ENCODE measurements at regions not wholly inside any gene's neighbourhood (a gene's known extent, or its start where the extent isn't known, plus 50 kb on each side); places are given as distances from the start of the nearest gene placed in this dataset.

DNA sequence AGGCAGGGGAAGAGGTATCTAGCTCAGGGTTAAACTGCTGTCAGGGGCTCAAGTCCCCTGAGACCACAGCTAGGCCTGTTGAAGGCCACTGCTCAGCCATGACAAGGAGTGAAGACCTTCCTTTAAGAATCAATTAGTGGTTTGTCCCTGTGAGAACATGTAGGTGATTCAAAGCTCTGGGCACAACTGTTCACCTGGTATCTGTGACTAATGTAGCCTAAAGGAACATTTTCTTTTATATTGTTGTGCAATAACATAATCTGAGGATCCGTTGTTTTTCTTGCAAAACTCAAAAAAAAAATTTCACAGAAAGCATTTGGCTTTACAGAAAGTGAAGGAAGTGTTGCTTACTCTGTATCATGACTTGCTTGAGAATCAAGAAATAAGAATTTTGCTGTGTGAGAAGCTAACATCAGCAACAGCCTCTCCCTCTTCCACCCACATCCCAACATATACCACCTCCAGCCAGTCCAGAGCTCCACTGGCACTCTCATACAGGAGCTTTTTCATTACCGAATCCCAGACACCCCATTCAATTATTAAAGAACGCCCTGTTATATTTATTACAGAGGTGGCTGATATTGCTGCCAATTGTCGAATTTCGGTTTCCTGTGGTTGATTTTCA, 807.0 kb downstream of the TLE4 start (continued):
- no peak for TF ChIP-seq GATAD2B (conservative IDR thresholded peaks at IDR 0.05; ENCODE audit: low read depth)
- TF ChIP-seq, protein P1, sequence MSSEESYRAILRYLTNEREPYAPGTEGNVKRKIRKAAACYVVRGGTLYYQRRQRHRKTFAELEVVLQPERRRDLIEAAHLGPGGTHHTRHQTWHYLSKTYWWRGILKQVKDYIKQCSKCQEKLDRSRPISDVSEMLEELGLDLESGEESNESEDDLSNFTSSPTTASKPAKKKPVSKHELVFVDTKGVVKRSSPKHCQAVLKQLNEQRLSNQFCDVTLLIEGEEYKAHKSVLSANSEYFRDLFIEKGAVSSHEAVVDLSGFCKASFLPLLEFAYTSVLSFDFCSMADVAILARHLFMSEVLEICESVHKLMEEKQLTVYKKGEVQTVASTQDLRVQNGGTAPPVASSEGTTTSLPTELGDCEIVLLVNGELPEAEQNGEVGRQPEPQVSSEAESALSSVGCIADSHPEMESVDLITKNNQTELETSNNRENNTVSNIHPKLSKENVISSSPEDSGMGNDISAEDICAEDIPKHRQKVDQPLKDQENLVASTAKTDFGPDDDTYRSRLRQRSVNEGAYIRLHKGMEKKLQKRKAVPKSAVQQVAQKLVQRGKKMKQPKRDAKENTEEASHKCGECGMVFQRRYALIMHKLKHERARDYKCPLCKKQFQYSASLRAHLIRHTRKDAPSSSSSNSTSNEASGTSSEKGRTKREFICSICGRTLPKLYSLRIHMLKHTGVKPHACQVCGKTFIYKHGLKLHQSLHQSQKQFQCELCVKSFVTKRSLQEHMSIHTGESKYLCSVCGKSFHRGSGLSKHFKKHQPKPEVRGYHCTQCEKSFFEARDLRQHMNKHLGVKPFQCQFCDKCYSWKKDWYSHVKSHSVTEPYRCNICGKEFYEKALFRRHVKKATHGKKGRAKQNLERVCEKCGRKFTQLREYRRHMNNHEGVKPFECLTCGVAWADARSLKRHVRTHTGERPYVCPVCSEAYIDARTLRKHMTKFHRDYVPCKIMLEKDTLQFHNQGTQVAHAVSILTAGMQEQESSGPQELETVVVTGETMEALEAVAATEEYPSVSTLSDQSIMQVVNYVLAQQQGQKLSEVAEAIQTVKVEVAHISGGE (CRISPR knock-in tag; IDR thresholded peaks at IDR 0.05): no peak
- TF ChIP-seq, protein P2, sequence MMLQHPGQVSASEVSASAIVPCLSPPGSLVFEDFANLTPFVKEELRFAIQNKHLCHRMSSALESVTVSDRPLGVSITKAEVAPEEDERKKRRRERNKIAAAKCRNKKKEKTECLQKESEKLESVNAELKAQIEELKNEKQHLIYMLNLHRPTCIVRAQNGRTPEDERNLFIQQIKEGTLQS (IDR thresholded peaks at IDR 0.05; ENCODE audit: borderline replicate concordance, extremely low read depth, low read depth, low read length): no peak

DNA sequence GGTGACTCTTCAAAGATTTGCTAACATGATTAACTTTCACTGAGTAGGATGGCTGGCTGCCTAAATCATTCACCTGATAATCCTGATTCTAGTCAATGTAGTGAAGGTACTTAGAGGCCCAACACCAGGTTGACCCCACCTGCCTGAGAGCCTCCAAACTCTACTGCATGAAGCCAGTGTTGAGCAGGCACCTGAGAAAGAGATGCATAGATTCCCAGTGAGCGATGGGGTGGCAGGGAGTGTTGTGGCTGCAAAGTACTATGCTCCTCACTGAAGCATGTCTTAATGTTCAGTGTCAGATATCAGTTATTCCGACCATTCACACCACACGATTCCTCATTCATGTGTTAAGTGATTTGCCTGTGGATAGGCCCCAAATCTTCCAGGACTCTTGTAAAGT, 804.4 kb downstream of the TLE4 start:
- Histone ChIP-seq H3K4me1 (ENCODE audit: control insufficient read depth, insufficient read depth, low read length) (no peaks in the 10 kb centered on the region), H3K27ac (ENCODE audit: control insufficient read depth, insufficient read depth) (no peak overlapping the region), H3K79me2 (ENCODE audit: control insufficient read depth, insufficient read depth, low read length) (no peaks in the 10 kb centered on the region), H2AFZ (ENCODE audit: control insufficient read depth, low read depth, low read length) (no peak overlapping the region), H3K27me3 (replicated peaks in 1 of 2; ENCODE audit: control insufficient read depth in 2 of 2, insufficient read depth in 2 of 2, low read length in 1 of 2) (no peaks in the 10 kb centered on the region), H4K20me1 (ENCODE audit: control insufficient read depth, insufficient read depth) (no peaks in the 10 kb centered on the region), H3K36me3 (ENCODE audit: control insufficient read depth in 2 of 2, insufficient read depth in 2 of 2, low read length in 1 of 2) (no peaks in the 10 kb centered on the region), H3K4me3 (no peak overlapping the region), H3K9me3 (replicated peaks; ENCODE audit: control insufficient read depth, insufficient read depth, low read length) (no peaks in the 10 kb centered on the region), H3K4me2 (ENCODE audit: control insufficient read depth, insufficient read depth) (no peak overlapping the region), H3K9ac (ENCODE audit: control insufficient read depth, insufficient read depth, low read length) (no peak overlapping the region)
- ATAC-seq (no peak), FAIRE-seq (no peak), DNase-seq (ENCODE audit: low read depth, low spot score) (no peak)
- WGBS (ENCODE audit: insufficient coverage, insufficient replicate concordance, low lambda C conversion rate, missing lambda C conversion rate): 19% methylated on average over 3 of the region's 3 CpGs
- intact Hi-C loops (cut with micrococcal nuclease; ENCODE audit: unreplicated experiment): no loop called here
- in situ Hi-C loops (cut with MboI): no loop called here
- CTCF ChIA-PET: no interaction called here
- RAD21 ChIA-PET (ENCODE audit: unreplicated experiment): no interaction called here
- SMC1A ChIA-PET (ENCODE audit: uncharacterized antibody, unreplicated experiment): no interaction called here
- no TSS peak for BruUV-seq (replicated peaks)
- POLR2A ChIA-PET: no interaction called here
- TF ChIP-seq, protein P3, sequence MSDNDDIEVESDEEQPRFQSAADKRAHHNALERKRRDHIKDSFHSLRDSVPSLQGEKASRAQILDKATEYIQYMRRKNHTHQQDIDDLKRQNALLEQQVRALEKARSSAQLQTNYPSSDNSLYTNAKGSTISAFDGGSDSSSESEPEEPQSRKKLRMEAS (IDR thresholded peaks at IDR 0.05; ENCODE audit: low read depth, low read length): no peak
- TF ChIP-seq, protein P4, sequence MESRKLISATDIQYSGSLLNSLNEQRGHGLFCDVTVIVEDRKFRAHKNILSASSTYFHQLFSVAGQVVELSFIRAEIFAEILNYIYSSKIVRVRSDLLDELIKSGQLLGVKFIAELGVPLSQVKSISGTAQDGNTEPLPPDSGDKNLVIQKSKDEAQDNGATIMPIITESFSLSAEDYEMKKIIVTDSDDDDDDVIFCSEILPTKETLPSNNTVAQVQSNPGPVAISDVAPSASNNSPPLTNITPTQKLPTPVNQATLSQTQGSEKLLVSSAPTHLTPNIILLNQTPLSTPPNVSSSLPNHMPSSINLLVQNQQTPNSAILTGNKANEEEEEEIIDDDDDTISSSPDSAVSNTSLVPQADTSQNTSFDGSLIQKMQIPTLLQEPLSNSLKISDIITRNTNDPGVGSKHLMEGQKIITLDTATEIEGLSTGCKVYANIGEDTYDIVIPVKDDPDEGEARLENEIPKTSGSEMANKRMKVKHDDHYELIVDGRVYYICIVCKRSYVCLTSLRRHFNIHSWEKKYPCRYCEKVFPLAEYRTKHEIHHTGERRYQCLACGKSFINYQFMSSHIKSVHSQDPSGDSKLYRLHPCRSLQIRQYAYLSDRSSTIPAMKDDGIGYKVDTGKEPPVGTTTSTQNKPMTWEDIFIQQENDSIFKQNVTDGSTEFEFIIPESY (IDR thresholded peaks at IDR 0.05): no peak
- TF ChIP-seq MEF2B (IDR thresholded peaks at IDR 0.05; ENCODE audit: partially characterized antibody, poor library complexity, severe bottlenecking) (no peak), BMI1 (IDR thresholded peaks at IDR 0.05; ENCODE audit: borderline replicate concordance) (no peak), GATAD2B (conservative IDR thresholded peaks at IDR 0.05; ENCODE audit: low read depth) (no peak), KLF5 (IDR thresholded peaks at IDR 0.05; ENCODE audit: partially characterized antibody) (no peak), NR2C1 (IDR thresholded peaks at IDR 0.05) (no peak), MEF2A (IDR thresholded peaks at IDR 0.05; ENCODE audit: insufficient read depth, low read depth, low read length) (no peak), IKZF2 (IDR thresholded peaks at IDR 0.05) (no peak), BACH1 (IDR thresholded peaks at IDR 0.05; ENCODE audit: borderline replicate concordance) (no peak), TAF1 (IDR thresholded peaks at IDR 0.05; ENCODE audit: borderline replicate concordance, low read depth, low read length) (no peak), ASH2L (IDR thresholded peaks at IDR 0.05; ENCODE audit: borderline replicate concordance, low read depth) (no peak), POLR2AphosphoS2 (IDR thresholded peaks at IDR 0.05; ENCODE audit: low read depth, low read length) (no peak), CHD2 (IDR thresholded peaks at IDR 0.05; ENCODE audit: borderline replicate concordance, low read depth, low read length) (no peak), SREBF2 (IDR thresholded peaks at IDR 0.05; ENCODE audit: low read length) (no peak), IKZF1 (conservative IDR thresholded peaks at IDR 0.05) (no peak)

All from GM12878 (cell line).